ES-I3 (cell line): ENCODE measurements at regions not wholly inside any gene's neighbourhood (a gene's known extent, or its start where the extent isn't known, plus 50 kb on each side); places are given as distances from the start of the nearest gene placed in this dataset.
"Not testable (repeated sequence)": the region's sequence is repeated elsewhere in the genome, so short reads cannot be mapped to it uniquely, and the experiment has no call there.

Experiments
- H3K36me3 ChIP-seq: 2 replicates; pipeline ENCODE4 v1.6.1; 2013; ENCODE audit warnings: mild to moderate bottlenecking, low read length, control low read depth, moderate library complexity; ENCODE audit not compliant: insufficient read depth
- H3K4me1 ChIP-seq: 2 replicates; pipeline ENCODE4 v1.6.1; 2013; ENCODE audit warnings: mild to moderate bottlenecking, control low read depth, low read length; ENCODE audit not compliant: insufficient read depth
- H3K9ac ChIP-seq: 2 replicates; pipeline ENCODE4 v1.6.1; 2013; ENCODE audit warnings: low read depth, mild to moderate bottlenecking, low read length, moderate library complexity
- H3K9me3 ChIP-seq: 2 replicates; pipeline ENCODE4 v1.6.1; 2013; ENCODE audit warnings: mild to moderate bottlenecking, low read length, moderate library complexity; ENCODE audit not compliant: control insufficient read depth, insufficient read depth

DNA sequence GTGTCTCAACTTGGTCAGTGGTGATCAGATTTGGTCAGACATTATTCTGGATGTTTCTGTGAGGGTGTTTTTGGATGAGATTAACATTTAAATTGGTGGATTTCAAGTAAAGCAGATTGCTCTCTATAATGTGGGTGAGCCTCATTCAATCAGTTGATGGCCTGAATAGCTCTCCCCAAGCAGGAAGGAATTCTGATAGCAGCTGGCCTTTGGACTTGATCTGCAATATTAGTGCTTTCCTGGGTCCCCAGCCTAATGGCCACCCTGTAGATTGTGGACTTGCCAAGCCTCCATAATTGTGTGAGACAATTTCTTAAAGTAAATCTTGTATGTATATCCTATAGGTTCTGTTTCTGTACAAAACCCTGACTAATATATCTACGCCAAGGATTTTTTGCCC is 153.9 kb upstream of the TBL1XR1 start:
- H3K36me3 ChIP-seq: no peaks in the 10 kb centered on the region
- peaks cover 3% of the 10 kb centered on the region for H3K4me1 ChIP-seq
- no peak overlapping the region for H3K9ac ChIP-seq

DNA sequence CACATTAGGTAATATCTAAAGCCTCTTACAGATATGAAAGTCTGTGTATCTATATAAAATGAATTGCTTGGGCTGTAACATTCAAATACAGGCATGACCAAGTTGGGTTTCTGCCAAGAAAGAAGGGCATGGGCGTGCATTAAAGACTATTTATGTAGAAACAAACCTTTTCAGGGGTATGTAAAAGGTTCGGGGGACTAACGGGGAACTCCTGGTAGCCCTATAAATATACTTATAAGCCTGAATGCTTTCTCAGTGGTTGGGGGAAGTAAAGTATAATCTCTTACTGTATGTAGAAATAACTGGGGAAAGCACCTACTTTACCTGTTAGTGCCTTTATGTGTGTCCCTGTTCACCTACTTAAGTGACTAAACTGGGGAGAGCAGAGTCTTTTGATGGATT is 154.5 kb upstream of the TBL1XR1 start:
- Histone ChIP-seq H3K36me3 (no peaks in the 10 kb centered on the region), H3K9me3 (no peaks in the 10 kb centered on the region), H3K9ac (no peak overlapping the region), H3K4me1 (0 out of 2 replicates have a peak, but pooled peaks cover under 1% of the 10 kb centered on the region)

More for the DNA sequence above, 153.9 kb upstream of the TBL1XR1 start:
- H3K9me3 ChIP-seq: no peaks in the 10 kb centered on the region

DNA sequence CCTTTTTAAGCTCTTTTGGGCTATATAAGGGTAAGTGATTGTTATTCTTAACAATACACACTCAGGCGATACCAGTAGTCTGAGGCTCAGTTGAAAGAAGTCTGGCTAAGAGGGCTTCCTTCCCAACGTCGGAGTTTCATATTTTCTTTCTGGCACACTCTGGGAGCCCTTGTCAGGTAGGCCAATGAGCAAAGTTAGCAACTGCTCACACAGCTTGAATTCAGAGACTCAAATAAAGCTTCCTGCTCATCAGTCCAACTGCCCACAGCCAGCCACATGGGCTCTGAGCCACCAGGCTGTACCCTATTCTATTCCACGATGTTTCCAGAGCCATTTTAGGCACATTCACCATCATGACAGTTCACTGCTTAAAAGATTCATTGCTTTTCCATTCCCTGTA is 155.1 kb upstream of the TBL1XR1 start:
- no peak overlapping the region for H3K9ac ChIP-seq
- H3K36me3 ChIP-seq: no peaks in the 10 kb centered on the region
- H3K9me3 ChIP-seq: no peaks in the 10 kb centered on the region
- H3K4me1 ChIP-seq: peaks cover 7% of the 10 kb centered on the region

GRCh38 chr3:177353140-177353539 is 155.9 kb upstream of the TBL1XR1 start:
- H3K4me1 ChIP-seq: peaks cover 13% of the 10 kb centered on the region
- no peak overlapping the region for H3K9ac ChIP-seq
- H3K9me3 ChIP-seq: no peaks in the 10 kb centered on the region

DNA sequence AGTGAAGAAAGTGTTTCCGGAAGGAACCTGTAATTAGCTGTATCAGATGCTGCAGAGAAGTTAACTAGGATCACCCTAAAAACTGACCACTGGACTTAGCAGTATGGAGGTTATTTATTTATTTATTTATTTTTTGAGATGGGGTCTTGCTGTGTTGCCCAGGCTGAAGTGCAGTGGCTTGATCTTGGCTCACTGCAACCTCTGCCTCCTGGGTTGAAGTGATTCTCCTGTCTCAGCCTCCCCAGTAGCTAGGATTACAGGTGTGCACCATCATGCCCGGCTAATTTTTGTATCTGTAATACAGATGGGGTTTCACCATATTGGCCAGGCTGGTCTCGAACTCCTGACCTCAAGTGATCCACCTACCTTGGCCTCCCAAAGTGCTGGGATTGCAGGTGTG is 156.6 kb upstream of the TBL1XR1 start:
- H3K36me3 ChIP-seq, H3K9ac ChIP-seq, H3K9me3 ChIP-seq: not testable (repeated sequence)
- peaks cover 17% of the 10 kb centered on the region for H3K4me1 ChIP-seq

More at GRCh38 chr3:177353140-177353539, 155.9 kb upstream of the TBL1XR1 start:
- no peaks in the 10 kb centered on the region for H3K36me3 ChIP-seq

- Histone ChIP-seq H3K36me3 (no peaks in the 10 kb centered on the region), H3K9ac (no peak overlapping the region), H3K4me1 (peaks cover 18% of the 10 kb centered on the region), H3K9me3 (no peaks in the 10 kb centered on the region)
Measured at GRCh38 chr3:177354466-177354865, 157.2 kb upstream of the TBL1XR1 start.

DNA sequence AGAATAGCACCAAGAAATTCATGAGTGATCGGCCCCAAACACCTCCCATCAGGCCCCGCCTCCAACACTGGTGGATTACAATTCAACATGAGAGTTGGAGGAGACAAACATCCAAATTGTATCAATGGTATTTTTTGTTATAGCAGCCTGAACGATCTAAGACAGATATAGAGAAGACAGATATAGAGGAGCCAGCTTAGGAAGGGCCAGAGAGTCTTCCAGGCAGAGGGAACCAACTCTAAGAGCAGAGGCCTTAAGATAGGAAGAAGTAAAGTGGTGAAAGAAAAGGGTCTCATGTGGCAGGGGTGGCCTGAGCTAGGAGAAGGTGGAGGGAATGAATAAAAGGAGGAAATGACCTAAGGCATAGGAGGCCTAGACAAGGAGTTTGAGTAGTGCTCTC is 158.8 kb upstream of the TBL1XR1 start:
- no peaks in the 10 kb centered on the region for H3K36me3 ChIP-seq
- H3K9ac ChIP-seq: no peak overlapping the region
- peaks cover 25% of the 10 kb centered on the region for H3K4me1 ChIP-seq
- H3K9me3 ChIP-seq: no peaks in the 10 kb centered on the region

- Histone ChIP-seq H3K9me3 (no peaks in the 10 kb centered on the region), H3K9ac (0 out of 2 replicates have a peak overlapping the region, but pooled peaks have one; percentile 2), H3K4me1 (peaks cover 33% of the 10 kb centered on the region), H3K36me3 (no peaks in the 10 kb centered on the region)
Measured at GRCh38 chr3:177356952-177357351, 159.7 kb upstream of the TBL1XR1 start.

- Histone ChIP-seq H3K4me1 (peaks cover 34% of the 10 kb centered on the region), H3K9me3 (no peaks in the 10 kb centered on the region), H3K9ac (peak overlapping the region; percentile 28; the same call in 1 of the 2 replicates), H3K36me3 (no peaks in the 10 kb centered on the region)
Measured at GRCh38 chr3:177357352-177358090, 160.2 kb upstream of the TBL1XR1 start.

GRCh38 chr3:177358091-177358976 is 161.1 kb upstream of the TBL1XR1 start:
- Histone ChIP-seq H3K36me3 (no peaks in the 10 kb centered on the region), H3K9me3 (no peaks in the 10 kb centered on the region), H3K9ac (peak overlapping the region; percentile 84), H3K4me1 (peaks cover 39% of the 10 kb centered on the region)

DNA sequence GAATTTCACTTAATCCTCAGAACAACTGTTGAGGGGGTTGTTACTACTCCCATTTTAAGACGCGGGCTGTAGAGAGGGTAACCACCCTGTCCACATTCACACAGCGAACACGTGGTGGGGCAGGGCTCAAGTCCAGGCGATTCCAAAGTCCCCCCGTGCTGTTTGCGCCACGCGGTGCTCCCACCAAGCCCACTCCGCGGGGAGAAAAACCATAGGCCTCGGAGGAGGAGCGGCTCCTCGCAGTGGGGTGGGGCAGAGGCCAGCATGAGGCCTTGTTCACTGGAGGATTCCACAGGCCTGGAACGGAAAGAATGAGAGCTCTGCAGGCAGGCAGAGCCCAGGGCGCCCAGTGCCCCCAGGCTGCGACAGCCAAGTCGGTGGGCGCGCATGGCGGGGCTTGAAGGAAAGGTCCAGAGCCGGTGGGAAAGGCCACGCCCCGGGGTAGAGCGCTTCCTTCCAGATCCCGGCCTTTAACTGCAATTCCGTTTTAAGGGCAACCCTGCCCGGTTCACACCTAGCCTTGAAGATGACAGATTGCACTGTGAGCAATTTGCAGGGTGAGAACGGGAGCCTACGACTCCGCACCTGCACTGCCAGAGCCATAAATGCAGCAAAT is 161.8 kb upstream of the TBL1XR1 start:
- no peaks in the 10 kb centered on the region for H3K9me3 ChIP-seq
- peaks cover 39% of the 10 kb centered on the region for H3K4me1 ChIP-seq

DNA sequence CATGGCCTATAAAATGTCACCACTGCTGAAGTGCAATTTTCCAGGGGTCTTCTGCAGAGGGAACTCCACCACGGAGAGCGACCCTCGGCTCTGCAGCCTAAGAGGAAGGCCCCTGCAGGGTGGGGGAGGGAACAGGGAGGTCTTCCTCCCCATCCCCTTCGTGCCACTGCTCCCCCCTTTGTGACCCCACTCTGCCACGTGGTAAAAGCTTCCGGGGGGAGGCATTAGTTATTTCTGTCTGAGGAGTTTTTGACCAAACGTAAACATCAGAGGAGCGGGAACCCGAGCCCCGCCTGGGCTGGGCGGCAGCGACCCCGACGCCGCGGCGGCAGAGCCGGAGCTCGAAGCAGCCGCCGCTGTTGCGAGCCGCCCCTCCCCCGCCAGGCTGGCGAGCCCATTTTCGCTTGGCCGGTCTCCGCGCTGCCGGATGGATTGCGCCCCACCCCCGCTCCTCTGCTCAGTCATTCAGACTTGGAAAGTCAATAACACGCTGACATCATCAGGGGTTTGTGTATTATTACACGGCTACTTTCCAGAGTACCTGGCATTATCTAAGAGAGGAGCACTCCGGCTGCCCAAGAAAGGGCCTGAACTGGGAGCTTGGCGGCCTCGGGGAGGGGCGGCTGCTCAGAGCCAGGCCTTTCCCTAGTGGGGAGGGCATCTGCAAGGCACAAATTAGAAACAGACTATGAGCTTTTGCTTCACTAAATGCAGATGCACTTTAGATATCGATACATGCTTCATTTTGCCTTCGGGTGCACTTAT is 162.5 kb upstream of the TBL1XR1 start:
- Histone ChIP-seq H3K9ac (peak overlapping the region; percentile 84), H3K36me3 (no peaks in the 10 kb centered on the region), H3K4me1 (peaks cover 39% of the 10 kb centered on the region), H3K9me3 (no peaks in the 10 kb centered on the region)

More for the DNA sequence above, 161.8 kb upstream of the TBL1XR1 start:
- no peaks in the 10 kb centered on the region for H3K36me3 ChIP-seq
- peak overlapping the region; percentile 84 for H3K9ac ChIP-seq

- H3K36me3 ChIP-seq: no peaks in the 10 kb centered on the region
- peaks cover 39% of the 10 kb centered on the region for H3K4me1 ChIP-seq
- no peaks in the 10 kb centered on the region for H3K9me3 ChIP-seq
- no peak overlapping the region for H3K9ac ChIP-seq
Measured at GRCh38 chr3:177361081-177361938, 164.0 kb upstream of the TBL1XR1 start.
